ENCODE measurements at regions not wholly inside any gene's neighbourhood (a gene's known extent, or its start where the extent isn't known, plus 50 kb on each side); places are given as distances from the start of the nearest gene placed in this dataset.

DNA sequence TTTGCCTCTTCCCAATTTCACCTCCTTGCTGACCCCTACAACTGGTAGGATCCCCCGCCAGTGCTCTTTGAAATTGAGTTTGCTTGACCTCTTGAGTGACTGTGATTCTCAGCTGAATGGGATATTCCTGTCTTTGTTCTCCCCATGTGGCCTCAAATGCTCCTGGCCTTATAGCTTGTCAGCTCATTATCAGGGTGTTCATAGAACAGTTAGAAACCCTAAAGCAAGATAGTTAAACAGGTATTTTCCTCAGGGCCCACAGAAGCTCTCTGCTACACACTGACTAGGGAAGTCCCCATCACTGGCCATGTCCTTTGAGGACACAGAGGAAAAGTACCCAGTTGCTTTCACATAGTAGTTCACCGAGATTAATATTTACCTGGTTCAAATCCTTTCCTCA is 211.5 kb upstream of the DTNBP1 start:
- ChIA-PET POLR2A (no interaction called here), CTCF (interaction anchor here (1.3 kb wide), 1 partner anchor 254 kb away, joined by 4 read pairs; the partner anchor contains the start of gene MYLIP)
- H3K9me3 ChIP-seq: no peaks in the 10 kb centered on the region
- TF ChIP-seq HEYL (CRISPR knock-in tag; IDR thresholded peaks at IDR 0.05) (no peak), NFE2L2 (conservative IDR thresholded peaks at IDR 0.05; ENCODE audit: low read length) (no peak), CBX8 (IDR thresholded peaks at IDR 0.05) (no peak), BHLHE40 (IDR thresholded peaks at IDR 0.05; ENCODE audit: low read depth, low read length) (no peak), MAX (IDR thresholded peaks at IDR 0.05) (no peak), EHMT2 (IDR thresholded peaks at IDR 0.05; ENCODE audit: low read depth) (no peak), SMC3 (IDR thresholded peaks at IDR 0.05) (no peak), RNF2 (IDR thresholded peaks at IDR 0.05; ENCODE audit: borderline replicate concordance, low read depth) (no peak), PHF8 (IDR thresholded peaks at IDR 0.05; ENCODE audit: borderline replicate concordance, low read depth) (no peak), USF2 (IDR thresholded peaks at IDR 0.05) (no peak)
- TF ChIP-seq, protein P1, sequence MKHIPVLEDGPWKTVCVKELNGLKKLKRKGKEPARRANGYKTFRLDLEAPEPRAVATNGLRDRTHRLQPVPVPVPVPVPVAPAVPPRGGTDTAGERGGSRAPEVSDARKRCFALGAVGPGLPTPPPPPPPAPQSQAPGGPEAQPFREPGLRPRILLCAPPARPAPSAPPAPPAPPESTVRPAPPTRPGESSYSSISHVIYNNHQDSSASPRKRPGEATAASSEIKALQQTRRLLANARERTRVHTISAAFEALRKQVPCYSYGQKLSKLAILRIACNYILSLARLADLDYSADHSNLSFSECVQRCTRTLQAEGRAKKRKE (CRISPR knock-in tag; IDR thresholded peaks at IDR 0.05; ENCODE audit: low read depth): no peak
- H3K4me1 ChIP-seq: no peaks in the 10 kb centered on the region
- no peak overlapping the region for H3K27ac ChIP-seq
- DNase-seq (ENCODE audit: low read depth in 1 of 2, low spot score in 1 of 2) (no peak), ATAC-seq (no peak), FAIRE-seq (no peak)
- WGBS (ENCODE audit: missing lambda C conversion rate): 40% methylated on average over 2 of the region's 2 CpGs
- H3K4me3 ChIP-seq: no peak overlapping the region
- no peak overlapping the region for H3K4me2 ChIP-seq

DNA sequence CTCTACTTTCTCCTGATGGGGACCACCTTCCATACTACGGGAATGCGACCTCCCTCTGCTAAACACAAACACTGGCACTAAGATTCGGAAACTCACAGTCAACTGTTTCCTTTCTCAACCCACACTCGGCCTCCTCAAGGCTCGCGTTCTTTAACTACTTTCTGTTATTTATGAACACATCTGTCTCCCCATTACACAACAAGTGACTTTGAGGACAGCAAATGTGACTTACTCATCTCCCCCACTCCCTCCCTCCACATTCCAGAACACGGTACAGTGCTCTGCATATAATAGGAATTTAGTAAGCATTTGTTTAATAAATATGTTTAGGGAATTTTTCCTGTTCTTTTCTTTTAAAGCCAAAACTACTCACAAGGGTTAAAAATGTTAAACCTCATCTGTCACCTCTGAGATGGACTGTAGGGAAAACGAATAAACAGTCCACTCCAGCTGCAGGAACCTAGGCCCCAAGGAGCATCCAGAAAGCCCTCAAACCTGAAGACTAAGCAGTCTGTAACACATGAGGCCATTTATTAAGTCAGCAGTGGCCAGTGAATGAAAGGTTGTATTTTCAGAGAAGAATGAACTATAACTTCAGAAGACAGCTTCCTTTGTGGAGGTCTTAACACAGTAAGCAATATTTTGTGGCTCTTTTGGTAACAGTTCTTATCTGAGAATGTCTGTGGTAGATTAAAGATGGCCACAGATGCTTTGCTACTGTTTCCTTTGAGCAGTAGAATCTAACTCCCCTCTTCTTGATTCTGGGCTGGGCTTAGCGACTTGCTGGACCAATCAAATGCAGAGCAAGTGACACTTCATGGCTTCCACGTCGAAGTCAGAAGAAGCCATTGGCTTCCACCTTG is 209.6 kb upstream of the DTNBP1 start:
- FAIRE-seq: no peak
- TF ChIP-seq EHF (CRISPR knock-in tag; IDR thresholded peaks at IDR 0.05) (no peak), JUN (IDR thresholded peaks at IDR 0.05) (no peak), EHMT2 (IDR thresholded peaks at IDR 0.05; ENCODE audit: low read depth) (no peak), TFCP2L1 (CRISPR knock-in tag; IDR thresholded peaks at IDR 0.05) (no peak), FOSL2 (IDR thresholded peaks at IDR 0.05) (no peak), FOSL2 (CRISPR knock-in tag; IDR thresholded peaks at IDR 0.05) (no peak), HOXB13 (CRISPR knock-in tag; IDR thresholded peaks at IDR 0.05; ENCODE audit: low read depth) (no peak), RAD21 (conservative IDR thresholded peaks at IDR 0.05 in 1 of 2, IDR thresholded peaks at IDR 0.05 in 1 of 2) (no peak), CHD4 (IDR thresholded peaks at IDR 0.05; ENCODE audit: borderline replicate concordance) (no peak), POLR2AphosphoS2 (conservative IDR thresholded peaks at IDR 0.05; ENCODE audit: low read length) (no peak), RNF2 (IDR thresholded peaks at IDR 0.05; ENCODE audit: borderline replicate concordance, low read depth) (no peak)
- no peak for DNase-seq (ENCODE audit: low read depth in 1 of 2, low spot score in 1 of 2)
- ATAC-seq: no peak
- CTCF ChIA-PET: interaction anchor here (0.9 kb wide), 1 partner anchor 20 kb away, joined by 4 read pairs; no protein-coding TSS in a partner anchor
- WGBS (ENCODE audit: missing lambda C conversion rate): 42% methylated on average over 9 of the region's 11 CpGs
- H3K4me2 ChIP-seq: no peak overlapping the region
- no peaks in the 10 kb centered on the region for H3K4me1 ChIP-seq
- H3K27ac ChIP-seq: no peak overlapping the region
- no peaks in the 10 kb centered on the region for H3K9me3 ChIP-seq
- H3K4me3 ChIP-seq: no peak overlapping the region
- POLR2A ChIA-PET: no interaction called here

- POLR2A ChIA-PET: no interaction called here
- Histone ChIP-seq H3K27ac (no peak overlapping the region), H3K4me1 (no peaks in the 10 kb centered on the region), H3K4me3 (no peak overlapping the region), H3K4me2 (no peak overlapping the region), H3K9me3 (no peaks in the 10 kb centered on the region)
- FAIRE-seq (no peak), DNase-seq (ENCODE audit: low read depth in 1 of 2, low spot score in 1 of 2) (no peak), ATAC-seq (no peak)
- 58% methylated on average over 6 of the region's 6 CpGs for WGBS (ENCODE audit: missing lambda C conversion rate)
- CTCF ChIA-PET: no interaction called here
- TF ChIP-seq ZFP36 (IDR thresholded peaks at IDR 0.05; ENCODE audit: borderline replicate concordance, partially characterized antibody) (no peak), SREBF2 (IDR thresholded peaks at IDR 0.05) (no peak), POLR2AphosphoS2 (conservative IDR thresholded peaks at IDR 0.05; ENCODE audit: low read length) (no peak), BHLHE40 (IDR thresholded peaks at IDR 0.05; ENCODE audit: low read depth, low read length) (no peak), RCOR1 (IDR thresholded peaks at IDR 0.05; ENCODE audit: low read depth, low read length) (no peak), ESRRA (IDR thresholded peaks at IDR 0.05; ENCODE audit: borderline replicate concordance, low read length) (no peak), EP300 (IDR thresholded peaks at IDR 0.05) (no peak), USF2 (IDR thresholded peaks at IDR 0.05) (no peak), JUNB (IDR thresholded peaks at IDR 0.05) (no peak)
- TF ChIP-seq, protein P2, sequence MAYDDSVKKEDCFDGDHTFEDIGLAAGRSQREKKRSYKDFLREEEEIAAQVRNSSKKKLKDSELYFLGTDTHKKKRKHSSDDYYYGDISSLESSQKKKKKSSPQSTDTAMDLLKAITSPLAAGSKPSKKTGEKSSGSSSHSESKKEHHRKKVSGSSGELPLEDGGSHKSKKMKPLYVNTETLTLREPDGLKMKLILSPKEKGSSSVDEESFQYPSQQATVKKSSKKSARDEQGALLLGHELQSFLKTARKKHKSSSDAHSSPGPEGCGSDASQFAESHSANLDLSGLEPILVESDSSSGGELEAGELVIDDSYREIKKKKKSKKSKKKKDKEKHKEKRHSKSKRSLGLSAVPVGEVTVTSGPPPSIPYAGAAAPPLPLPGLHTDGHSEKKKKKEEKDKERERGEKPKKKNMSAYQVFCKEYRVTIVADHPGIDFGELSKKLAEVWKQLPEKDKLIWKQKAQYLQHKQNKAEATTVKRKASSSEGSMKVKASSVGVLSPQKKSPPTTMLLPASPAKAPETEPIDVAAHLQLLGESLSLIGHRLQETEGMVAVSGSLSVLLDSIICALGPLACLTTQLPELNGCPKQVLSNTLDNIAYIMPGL (CRISPR knock-in tag; IDR thresholded peaks at IDR 0.05; ENCODE audit: borderline replicate concordance): no peak
Measured at GRCh38 chr6:15871276-15871675, 208.4 kb upstream of the DTNBP1 start.

Data from A549 (cell line).